Uterus (tissue), 3 donors: ENCODE measurements at regions not wholly inside any gene's neighbourhood (a gene's known extent, or its start where the extent isn't known, plus 50 kb on each side); places are given as distances from the start of the nearest gene placed in this dataset.
"Not testable (repeated sequence)": the region's sequence is repeated elsewhere in the genome, so short reads cannot be mapped to it uniquely, and the experiment has no call there.

Experiments used
- DNase-seq, 2 donors: peaks; one replicate each; pipeline ENCODE4 v3.0.0-alpha.2; 2019 to 2020
- H3K27ac ChIP-seq, 2 donors: fragments of 200-600 bp; sonication (generic); 1 replicate in 1 of 2; 2 replicates in 1 of 2; pipeline ENCODE4 v1.5.1; 2016 to 2018
- H3K27me3 ChIP-seq, 2 donors: fragments of 200-600 bp; sonication (generic); one replicate each; pipeline ENCODE4 v1.5.1; 2018 to 2019; ENCODE audit warnings: control low read depth in 1 of 2
- H3K36me3 ChIP-seq, 2 donors: fragments of 200-600 bp; sonication (generic); one replicate each; pipeline ENCODE4 v1.5.1; 2019; ENCODE audit warnings: control low read depth in 1 of 2
- H3K4me1 ChIP-seq, 2 donors: fragments of 200-600 bp; sonication (generic); one replicate each; pipeline ENCODE4 v1.5.1; 2018 to 2019; ENCODE audit warnings: control low read depth in 1 of 2
- H3K4me3 ChIP-seq, 2 donors: fragments of 200-600 bp; sonication (generic); 1 replicate in 1 of 2; 2 replicates in 1 of 2; pipeline ENCODE4 v1.5.1; 2018 to 2019; ENCODE audit warnings: mild to moderate bottlenecking in 1 of 2
- H3K9me3 ChIP-seq, 2 donors: fragments of 200-600 bp; sonication (generic); one replicate each; pipeline ENCODE4 v1.5.1; 2019; ENCODE audit warnings: control low read depth in 1 of 2
- POLR2A ChIP-seq, 2 donors: fragments of 450-650 bp; IDR thresholded peaks; one replicate each; pipeline ENCODE4 v1.6.1; 2016; ENCODE audit warnings: antibody characterized with exemption in 2 of 2, mild to moderate bottlenecking in 1 of 2, moderate library complexity in 1 of 2
- intact Hi-C: fragments of 100-400 bp; cut with DNase I; formaldehyde crosslinking; loops from one replicate; pipeline ENCODE4 v1.15.1; 2023; ENCODE audit warnings: low total_unique reads
- TF ChIP-seq, protein P1 (sequence below), 4 experiments: fragments of 200-600 bp in 2 of 4; fragments of 450-650 bp in 2 of 4; sonication (generic) in 2 of 4; IDR thresholded peaks; one replicate each; pipeline ENCODE4 v1.5.1; 2016 to 2019; ENCODE audit warnings: antibody characterized with exemption in 4 of 4, mild to moderate bottlenecking in 2 of 4, moderate library complexity in 1 of 4
- donor health status: DM: yes; HTN: yes; CAD: no.

DNA sequence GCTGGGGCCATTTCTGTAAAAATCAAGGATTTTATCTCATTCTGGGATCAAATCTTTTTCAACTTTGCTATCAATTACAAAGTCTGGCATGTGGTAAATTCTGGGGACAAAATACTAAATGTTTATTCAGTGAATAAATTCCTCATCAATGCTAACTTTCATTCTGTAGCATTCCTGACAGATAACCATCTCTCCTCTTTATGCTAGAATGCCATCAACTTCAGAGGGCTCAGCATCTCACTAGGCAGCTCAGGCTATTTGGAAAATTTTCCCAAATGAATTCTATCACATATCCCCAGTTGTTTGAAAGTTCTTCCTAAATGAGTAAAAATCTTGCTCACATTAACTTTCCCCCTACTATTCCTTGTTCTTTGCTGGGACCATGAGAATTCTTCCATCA, 163.0 kb upstream of the DAB1 start:
- no peaks in the 10 kb centered on the region for H3K9me3 ChIP-seq
- no peaks in the 10 kb centered on the region for H3K27me3 ChIP-seq
- intact Hi-C loops, result no loop called here
- no peaks in the 10 kb centered on the region for H3K4me1 ChIP-seq
- no peak for TF ChIP-seq POLR2A (IDR thresholded peaks at IDR 0.05)
- TF ChIP-seq, protein P1, sequence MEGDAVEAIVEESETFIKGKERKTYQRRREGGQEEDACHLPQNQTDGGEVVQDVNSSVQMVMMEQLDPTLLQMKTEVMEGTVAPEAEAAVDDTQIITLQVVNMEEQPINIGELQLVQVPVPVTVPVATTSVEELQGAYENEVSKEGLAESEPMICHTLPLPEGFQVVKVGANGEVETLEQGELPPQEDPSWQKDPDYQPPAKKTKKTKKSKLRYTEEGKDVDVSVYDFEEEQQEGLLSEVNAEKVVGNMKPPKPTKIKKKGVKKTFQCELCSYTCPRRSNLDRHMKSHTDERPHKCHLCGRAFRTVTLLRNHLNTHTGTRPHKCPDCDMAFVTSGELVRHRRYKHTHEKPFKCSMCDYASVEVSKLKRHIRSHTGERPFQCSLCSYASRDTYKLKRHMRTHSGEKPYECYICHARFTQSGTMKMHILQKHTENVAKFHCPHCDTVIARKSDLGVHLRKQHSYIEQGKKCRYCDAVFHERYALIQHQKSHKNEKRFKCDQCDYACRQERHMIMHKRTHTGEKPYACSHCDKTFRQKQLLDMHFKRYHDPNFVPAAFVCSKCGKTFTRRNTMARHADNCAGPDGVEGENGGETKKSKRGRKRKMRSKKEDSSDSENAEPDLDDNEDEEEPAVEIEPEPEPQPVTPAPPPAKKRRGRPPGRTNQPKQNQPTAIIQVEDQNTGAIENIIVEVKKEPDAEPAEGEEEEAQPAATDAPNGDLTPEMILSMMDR (IDR thresholded peaks at IDR 0.05), result no peak
- no peak overlapping the region for H3K27ac ChIP-seq
- H3K36me3 ChIP-seq, result no peaks in the 10 kb centered on the region
- no peak overlapping the region for H3K4me3 ChIP-seq
- DNase-seq, result no peak

DNA sequence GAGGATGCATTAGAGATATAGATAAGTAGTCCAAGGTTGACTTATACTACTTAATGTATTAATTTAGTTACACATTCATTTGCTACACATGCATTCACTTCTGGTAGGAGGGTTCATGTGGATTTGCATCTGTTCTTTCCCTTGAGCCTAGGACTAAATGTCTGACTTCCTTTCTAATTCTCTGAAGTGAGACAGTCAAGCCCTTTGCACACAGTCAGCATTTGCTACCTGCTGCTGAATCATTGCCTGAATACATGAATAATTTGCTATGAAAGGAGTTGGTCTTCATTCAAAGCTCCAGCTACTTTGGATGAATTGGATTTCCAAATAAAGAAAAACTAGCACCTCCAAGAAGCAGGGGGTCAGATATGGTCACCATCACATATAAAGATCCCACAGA, 154.8 kb upstream of the DAB1 start:
- no peaks in the 10 kb centered on the region for H3K27me3 ChIP-seq
- H3K4me1 ChIP-seq, result no peaks in the 10 kb centered on the region
- DNase-seq, result no peak
- no peak for TF ChIP-seq POLR2A (IDR thresholded peaks at IDR 0.05)
- TF ChIP-seq, protein P1 (IDR thresholded peaks at IDR 0.05), result no peak
- no peak overlapping the region for H3K27ac ChIP-seq
- no peaks in the 10 kb centered on the region for H3K36me3 ChIP-seq
- intact Hi-C loops, result no loop called here
- no peaks in the 10 kb centered on the region for H3K9me3 ChIP-seq
- no peak overlapping the region for H3K4me3 ChIP-seq

DNA sequence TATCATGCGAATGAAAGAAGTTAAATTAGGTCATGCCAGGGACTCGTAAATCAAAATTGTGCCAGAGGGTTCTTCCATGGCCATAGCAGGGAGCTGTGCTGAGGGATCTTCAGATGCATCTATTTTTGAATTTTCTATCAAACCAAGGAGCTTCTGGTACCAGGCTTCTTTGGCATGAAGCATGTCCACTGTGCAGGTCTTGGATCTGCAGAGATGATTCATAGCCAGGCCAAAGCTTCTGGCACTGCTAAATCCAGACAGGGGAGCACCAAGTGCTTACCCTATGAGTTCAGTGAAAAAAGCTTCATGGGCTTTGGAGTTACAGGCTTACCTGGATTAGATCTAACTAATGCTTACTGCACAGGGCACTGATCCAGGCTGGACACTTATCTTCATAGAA, 154.2 kb upstream of the DAB1 start:
- intact Hi-C loops, result no loop called here
- H3K27ac ChIP-seq, result no peak overlapping the region
- no peak overlapping the region for H3K4me3 ChIP-seq
- H3K36me3 ChIP-seq, result no peaks in the 10 kb centered on the region
- no peak for TF ChIP-seq POLR2A (IDR thresholded peaks at IDR 0.05)
- TF ChIP-seq, protein P1 (IDR thresholded peaks at IDR 0.05), result no peak
- no peaks in the 10 kb centered on the region for H3K9me3 ChIP-seq
- no peaks in the 10 kb centered on the region for H3K27me3 ChIP-seq
- no peak for DNase-seq
- H3K4me1 ChIP-seq, result no peaks in the 10 kb centered on the region

DNA sequence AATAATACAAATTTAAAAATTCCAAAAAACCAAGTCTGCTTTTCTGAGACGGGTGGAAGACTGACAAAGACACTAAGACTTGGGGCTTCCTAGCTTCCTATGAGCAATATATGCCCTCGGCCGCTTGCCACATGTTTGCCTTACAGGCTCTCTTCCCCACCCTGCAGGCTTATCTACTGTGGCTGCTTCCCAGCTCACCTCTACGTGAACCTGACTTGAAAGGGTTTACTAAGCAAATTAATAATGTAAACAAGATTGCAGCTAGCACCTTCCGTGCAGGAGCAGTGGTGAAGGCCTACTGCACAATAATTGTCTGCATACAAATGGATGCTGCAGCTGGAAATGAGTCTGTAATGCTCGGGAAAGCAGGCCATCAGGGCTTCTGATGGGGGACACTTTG, 152.9 kb upstream of the DAB1 start:
- intact Hi-C loops, result no loop called here
- Histone ChIP-seq H3K36me3 (no peaks in the 10 kb centered on the region), H3K9me3 (no peaks in the 10 kb centered on the region), H3K4me3 (no peak overlapping the region), H3K27me3 (no peaks in the 10 kb centered on the region), H3K27ac (no peak overlapping the region), H3K4me1 (no peaks in the 10 kb centered on the region)
- TF ChIP-seq, protein P1 (IDR thresholded peaks at IDR 0.05), result no peak
- no peak for TF ChIP-seq POLR2A (IDR thresholded peaks at IDR 0.05)
- no peak for DNase-seq

- TF ChIP-seq, protein P1 (IDR thresholded peaks at IDR 0.05), result no peak
- no peak for TF ChIP-seq POLR2A (IDR thresholded peaks at IDR 0.05)
- no peaks in the 10 kb centered on the region for H3K9me3 ChIP-seq
- DNase-seq, result no peak
- intact Hi-C loops, result no loop called here
- H3K36me3 ChIP-seq, result no peaks in the 10 kb centered on the region
- no peak overlapping the region for H3K4me3 ChIP-seq
- no peaks in the 10 kb centered on the region for H3K4me1 ChIP-seq
- no peaks in the 10 kb centered on the region for H3K27me3 ChIP-seq
- H3K27ac ChIP-seq, result no peak overlapping the region
Observed at GRCh38 chr1:57572016-57572415, 148.2 kb upstream of the DAB1 start.

DNA sequence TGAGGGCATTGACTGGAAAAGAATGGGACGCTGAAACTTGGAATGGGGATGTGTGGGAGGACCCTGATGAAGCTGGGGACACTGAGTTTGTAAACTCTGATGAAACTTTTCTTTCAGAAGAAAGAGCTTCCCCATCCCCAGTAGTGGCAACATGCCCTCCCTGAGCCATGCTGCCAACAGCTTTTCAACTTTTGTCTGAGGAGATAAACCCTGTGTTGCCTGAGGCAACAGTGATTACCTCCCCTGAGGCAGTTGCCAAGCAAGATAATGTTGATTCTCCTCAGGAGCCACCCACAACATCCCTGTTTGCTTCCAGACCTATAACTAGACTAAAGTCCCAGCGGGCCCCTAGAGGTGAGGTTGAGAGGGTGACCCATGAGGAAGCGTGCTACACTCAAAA, 134.2 kb upstream of the DAB1 start:
- H3K4me3 ChIP-seq, H3K9me3 ChIP-seq, H3K4me1 ChIP-seq, DNase-seq, H3K27me3 ChIP-seq, H3K27ac ChIP-seq, intact Hi-C loops, H3K36me3 ChIP-seq: not testable (repeated sequence)
